Spleen (tissue), 11 donors: ENCODE measurements at regions not wholly inside any gene's neighbourhood (a gene's known extent, or its start where the extent isn't known, plus 50 kb on each side); places are given as distances from the start of the nearest gene placed in this dataset.

Source experiments
- DNase-seq: peaks from one replicate; pipeline ENCODE4 v3.0.0-alpha.2; 2020
- H3K27ac ChIP-seq, 8 donors: fragments of 200-600 bp; sonication (generic) in 7 of 8; 1 replicate in 4 of 8; 2 replicates in 4 of 8; pipeline versions ENCODE4 v1.5.0 to v1.8.0; 2016 to 2021; ENCODE audit warnings: inconsistent platforms in 4 of 8, mild to moderate bottlenecking in 4 of 8, moderate library complexity in 1 of 8
- H3K27me3 ChIP-seq, 7 donors: fragments of 200-600 bp; sonication (generic) in 6 of 7; replicated peaks in 1 of 7; 1 replicate in 4 of 7; 2 replicates in 3 of 7; pipeline versions ENCODE4 v1.5.0 to v1.8.0; 2016 to 2021; ENCODE audit warnings: inconsistent platforms in 3 of 7, mild to moderate bottlenecking in 1 of 7
- H3K36me3 ChIP-seq, 6 donors: fragments of 200-600 bp; sonication (generic) in 5 of 6; 1 replicate in 4 of 6; 2 replicates in 2 of 6; pipeline versions ENCODE4 v1.5.0 to v1.8.0; 2016 to 2021; ENCODE audit warnings: inconsistent platforms in 2 of 6
- H3K4me1 ChIP-seq, 6 donors: fragments of 200-600 bp; sonication (generic) in 5 of 6; 1 replicate in 3 of 6; 2 replicates in 3 of 6; pipeline versions ENCODE4 v1.5.0 to v1.8.0; 2016 to 2021; ENCODE audit warnings: inconsistent platforms in 3 of 6
- H3K4me3 ChIP-seq, 8 donors: fragments of 200-600 bp; sonication (generic) in 7 of 8; 1 replicate in 4 of 8; 2 replicates in 4 of 8; pipeline versions ENCODE4 v1.5.0 to v1.8.0; 2016 to 2021; ENCODE audit warnings: inconsistent platforms in 4 of 8, mild to moderate bottlenecking in 4 of 8, moderate library complexity in 2 of 8
- H3K9me3 ChIP-seq, 8 donors: fragments of 200-600 bp; sonication (generic) in 7 of 8; 1 replicate in 4 of 8; 2 replicates in 4 of 8; pipeline versions ENCODE4 v1.5.0 to v1.8.0; 2016 to 2021; ENCODE audit warnings: inconsistent platforms in 4 of 8
- POLR2A ChIP-seq, 3 donors: fragments of 450-650 bp; IDR thresholded peaks; one replicate each; pipeline ENCODE4 v1.5.1; 2017; ENCODE audit warnings: antibody characterized with exemption in 3 of 3, mild to moderate bottlenecking in 1 of 3
- POLR2AphosphoS5 ChIP-seq, 3 donors: sonication (generic); formaldehyde crosslinking; IDR thresholded peaks; one replicate each; pipeline ENCODE4 v1.5.1; 2017; ENCODE audit warnings: antibody characterized with exemption in 3 of 3
- WGBS, 5 donors: extraction: QIAGEN DNeasy Blood & Tissue Kit in 3 of 5; methylation state at CpG; one replicate each; pipeline versions ENCODE4 v1.1.5 to v1.1.7; 2013 to 2018; 5-methylcytosine and 5-hydroxymethylcytosine counted together
- intact Hi-C: fragments of 100-400 bp; cut with DNase I; formaldehyde crosslinking; loops from one replicate; pipeline ENCODE4 v1.15.0; 2023; ENCODE audit warnings: low total_unique reads
- TF ChIP-seq, protein P1 (sequence below), 11 experiments: fragments of 200-600 bp in 7 of 11; fragments of 450-650 bp in 4 of 11; sonication (generic) in 4 of 11; IDR thresholded peaks in 8 of 11; conservative IDR thresholded peaks in 3 of 11; 1 replicate in 7 of 11; 2 replicates in 4 of 11; pipeline versions ENCODE4 v1.4.0 to v1.8.0; 2016 to 2021; ENCODE audit warnings: antibody characterized with exemption in 11 of 11, inconsistent platforms in 4 of 11, mild to moderate bottlenecking in 1 of 11
- donor health status: healthy with polysubstance abuse.
- donor health status: DM: no; HTN: no; CAD: no; lungs with moderate emphysema.
- donor health status: DM: no; HTN: no; CAD: no.
- donor health status: Bipolar disorder and iron deficiency.
- donor health status: healthy.
- donor health status: DM: no; HTN: no; CAD: no.
- donor health status: DM: yes; HTN: yes; CAD: no.

- Histone ChIP-seq H3K9me3 (peaks cover 0 to 13% (median 5%) of the 10 kb centered on the region in 8 donors), H3K27me3 (no peaks in the 10 kb centered on the region), H3K4me3 (no peak overlapping the region), H3K36me3 (no peaks in the 10 kb centered on the region), H3K27ac (no peak overlapping the region), H3K4me1 (no peaks in the 10 kb centered on the region)
- DNase-seq: no peak
- WGBS, 5 donors: 66 to 91% (median 81%) methylated on average over 1 of the region's 1 CpG
- no peak for TF ChIP-seq POLR2A (IDR thresholded peaks at IDR 0.05)
- TF ChIP-seq, protein P1, sequence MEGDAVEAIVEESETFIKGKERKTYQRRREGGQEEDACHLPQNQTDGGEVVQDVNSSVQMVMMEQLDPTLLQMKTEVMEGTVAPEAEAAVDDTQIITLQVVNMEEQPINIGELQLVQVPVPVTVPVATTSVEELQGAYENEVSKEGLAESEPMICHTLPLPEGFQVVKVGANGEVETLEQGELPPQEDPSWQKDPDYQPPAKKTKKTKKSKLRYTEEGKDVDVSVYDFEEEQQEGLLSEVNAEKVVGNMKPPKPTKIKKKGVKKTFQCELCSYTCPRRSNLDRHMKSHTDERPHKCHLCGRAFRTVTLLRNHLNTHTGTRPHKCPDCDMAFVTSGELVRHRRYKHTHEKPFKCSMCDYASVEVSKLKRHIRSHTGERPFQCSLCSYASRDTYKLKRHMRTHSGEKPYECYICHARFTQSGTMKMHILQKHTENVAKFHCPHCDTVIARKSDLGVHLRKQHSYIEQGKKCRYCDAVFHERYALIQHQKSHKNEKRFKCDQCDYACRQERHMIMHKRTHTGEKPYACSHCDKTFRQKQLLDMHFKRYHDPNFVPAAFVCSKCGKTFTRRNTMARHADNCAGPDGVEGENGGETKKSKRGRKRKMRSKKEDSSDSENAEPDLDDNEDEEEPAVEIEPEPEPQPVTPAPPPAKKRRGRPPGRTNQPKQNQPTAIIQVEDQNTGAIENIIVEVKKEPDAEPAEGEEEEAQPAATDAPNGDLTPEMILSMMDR (IDR thresholded peaks at IDR 0.05 in 8 of 11, conservative IDR thresholded peaks at IDR 0.05 in 3 of 11): no peak
- TF ChIP-seq POLR2AphosphoS5 (IDR thresholded peaks at IDR 0.05): no peak
- intact Hi-C loops: no loop called here
Observed at GRCh38 chr10:129151281-129151680, 315.8 kb upstream of the MGMT start.

DNA sequence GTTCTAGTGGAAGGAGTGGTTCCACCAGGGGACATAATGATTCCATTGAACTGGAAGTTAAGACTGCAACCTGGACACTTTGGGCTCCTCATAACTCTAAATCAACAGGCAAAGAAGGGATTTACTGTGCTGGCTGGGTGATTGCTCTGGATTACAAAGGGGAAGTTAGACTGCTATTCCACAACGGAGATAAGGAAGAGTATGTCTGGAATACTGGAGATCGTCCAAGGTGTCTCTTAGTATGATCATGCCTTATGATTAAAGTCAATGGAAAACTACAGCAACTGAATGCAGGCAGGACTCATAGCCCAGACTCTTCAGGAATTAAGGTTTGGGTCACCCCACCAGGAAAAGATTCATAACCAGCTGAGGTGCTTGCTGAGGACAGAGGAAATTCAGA, 310.6 kb upstream of the MGMT start:
- 62 to 92% (median 72%) methylated on average over 2 of the region's 2 CpGs for WGBS, 5 donors
- intact Hi-C loops: no loop called here
- Histone ChIP-seq H3K4me3 (no peak overlapping the region), H3K27ac (no peak overlapping the region), H3K36me3 (no peaks in the 10 kb centered on the region), H3K27me3 (no peaks in the 10 kb centered on the region), H3K9me3 (peaks cover 0 to 13% (median 5%) of the 10 kb centered on the region in 8 donors), H3K4me1 (no peaks in the 10 kb centered on the region)
- TF ChIP-seq, protein P1 (IDR thresholded peaks at IDR 0.05 in 8 of 11, conservative IDR thresholded peaks at IDR 0.05 in 3 of 11): no peak
- TF ChIP-seq POLR2AphosphoS5 (IDR thresholded peaks at IDR 0.05) (no peak), POLR2A (IDR thresholded peaks at IDR 0.05) (no peak)
- DNase-seq: no peak

DNA sequence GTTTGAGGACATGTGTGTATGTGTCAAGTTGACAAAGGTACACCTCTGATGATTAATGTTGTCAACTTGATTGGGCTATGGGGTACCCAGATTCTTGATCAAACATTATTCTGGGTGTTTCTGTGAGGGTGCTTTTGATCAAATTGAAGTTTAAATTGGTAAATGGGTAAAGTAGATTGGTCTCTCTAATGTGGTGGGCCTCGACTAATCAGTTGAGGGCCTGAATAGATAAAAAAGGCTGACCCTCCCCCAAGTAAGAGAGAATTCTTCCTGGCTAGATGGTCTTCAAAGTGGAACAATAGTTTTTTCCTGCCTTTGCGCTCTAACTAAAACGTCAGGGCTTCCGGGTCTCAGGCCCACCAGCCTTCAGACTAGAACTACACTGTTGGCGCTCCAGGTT, 309.9 kb upstream of the MGMT start:
- Histone ChIP-seq H3K27me3 (no peaks in the 10 kb centered on the region), H3K36me3 (no peaks in the 10 kb centered on the region), H3K4me3 (no peak overlapping the region), H3K4me1 (no peaks in the 10 kb centered on the region), H3K9me3 (peaks cover 0 to 13% (median 5%) of the 10 kb centered on the region in 8 donors), H3K27ac (no peak overlapping the region)
- no peak for DNase-seq
- intact Hi-C loops: no loop called here
- TF ChIP-seq POLR2A (IDR thresholded peaks at IDR 0.05) (no peak), POLR2AphosphoS5 (IDR thresholded peaks at IDR 0.05) (no peak)
- TF ChIP-seq, protein P1 (IDR thresholded peaks at IDR 0.05 in 8 of 11, conservative IDR thresholded peaks at IDR 0.05 in 3 of 11): no peak
- 91 to 99% (median 96%) methylated on average over 5 of the region's 5 CpGs for WGBS, 5 donors

DNA sequence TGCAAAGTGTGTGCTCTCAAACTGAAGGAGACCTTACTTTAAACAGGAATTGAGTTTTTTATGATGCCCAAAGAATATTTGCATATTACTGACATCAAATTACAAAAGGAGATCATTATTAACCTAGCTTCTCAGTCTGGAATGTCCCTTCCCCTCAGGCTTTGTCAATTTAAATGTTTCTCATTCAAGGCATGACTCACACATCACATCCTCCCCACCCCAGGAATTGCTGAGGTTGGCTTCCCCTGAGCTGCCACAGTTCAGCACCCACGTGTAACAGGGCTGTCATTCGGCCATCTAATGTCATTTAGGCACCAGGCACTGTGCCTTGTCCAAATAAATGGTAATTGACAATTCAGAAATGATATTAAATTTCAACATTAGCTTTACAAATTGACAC, 305.9 kb upstream of the MGMT start:
- Histone ChIP-seq H3K9me3 (no peaks in the 10 kb centered on the region), H3K27me3 (no peaks in the 10 kb centered on the region), H3K27ac (no peak overlapping the region), H3K4me1 (no peaks in the 10 kb centered on the region), H3K36me3 (no peaks in the 10 kb centered on the region), H3K4me3 (no peak overlapping the region)
- no peak for DNase-seq
- 11 to 37% (median 26%) methylated on average over 2 of the region's 2 CpGs for WGBS, 5 donors
- TF ChIP-seq POLR2AphosphoS5 (IDR thresholded peaks at IDR 0.05): no peak
- no peak for TF ChIP-seq POLR2A (IDR thresholded peaks at IDR 0.05)
- TF ChIP-seq, protein P1 (IDR thresholded peaks at IDR 0.05 in 8 of 11, conservative IDR thresholded peaks at IDR 0.05 in 3 of 11): no peak
- intact Hi-C loops: no loop called here
